Activated CD8-positive, alpha-beta memory T cell treated with anti-CD3 and anti-CD28 coated beads, Interleukin-2, amount 50 U/mL, for 1 hour (primary cell): ENCODE measurements at regions not wholly inside any gene's neighbourhood (a gene's known extent, or its start where the extent isn't known, plus 50 kb on each side); places are given as distances from the start of the nearest gene placed in this dataset.

ENCODE experiments used
- DNase-seq: peaks from one replicate; pipeline ENCODE4 v3.0.0-alpha.2; 2020; ENCODE audit errors: extremely low read depth

DNA sequence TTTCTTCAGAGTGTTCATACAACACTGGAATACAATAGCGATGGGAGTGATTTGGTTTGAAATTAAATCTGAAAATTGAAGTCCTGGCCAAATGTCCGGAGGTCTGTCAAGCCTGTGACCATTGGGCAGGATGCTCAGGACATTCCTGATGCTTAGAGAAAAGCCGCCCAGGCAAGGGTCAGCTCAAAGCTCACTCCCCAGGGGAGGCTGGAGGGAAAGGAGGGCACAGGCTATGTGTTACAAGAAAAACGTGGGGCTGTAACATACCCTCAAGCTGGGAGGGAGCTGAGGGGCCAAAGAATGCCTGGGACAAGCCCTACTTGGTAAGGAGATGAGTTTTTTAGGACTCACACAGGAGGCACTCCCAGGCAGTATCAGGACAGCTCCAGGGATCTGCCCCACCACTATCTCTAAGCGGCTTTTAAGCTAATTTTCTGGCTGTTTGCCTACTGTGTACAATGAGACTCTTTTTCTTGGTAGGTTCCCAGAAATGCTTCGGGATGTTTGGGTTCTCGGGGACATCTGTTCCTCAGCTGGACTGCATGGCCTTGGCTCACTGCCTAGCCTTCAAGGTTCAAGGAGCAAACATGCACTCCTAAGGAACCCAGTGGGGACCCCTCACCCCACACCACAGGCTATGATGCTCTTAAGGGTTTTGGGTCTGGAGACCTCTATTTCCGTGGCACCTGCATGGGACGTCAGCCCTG, 500.1 kb downstream of the BRD1 start:
- no peak for DNase-seq

DNA sequence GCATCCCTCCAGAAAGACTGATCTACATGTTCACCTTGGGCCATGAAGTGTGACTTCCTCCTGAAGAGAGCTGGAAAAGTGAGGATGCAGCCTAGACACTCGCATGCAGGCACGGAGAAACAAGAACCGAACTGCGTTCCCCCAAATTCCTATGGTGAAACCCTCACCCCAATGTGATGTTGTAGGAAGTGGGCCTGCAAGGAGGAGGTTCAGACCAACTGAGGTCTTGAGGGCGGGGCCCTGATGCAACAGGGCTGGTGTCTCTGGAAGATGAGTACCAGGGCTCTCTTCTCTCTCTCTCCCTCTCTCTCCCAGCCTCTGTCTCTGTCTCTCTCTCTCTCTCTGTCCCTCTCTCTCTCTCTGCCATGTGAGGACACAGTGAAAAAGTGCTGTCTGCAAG, 501.1 kb downstream of the BRD1 start:
- no peak for DNase-seq

DNA sequence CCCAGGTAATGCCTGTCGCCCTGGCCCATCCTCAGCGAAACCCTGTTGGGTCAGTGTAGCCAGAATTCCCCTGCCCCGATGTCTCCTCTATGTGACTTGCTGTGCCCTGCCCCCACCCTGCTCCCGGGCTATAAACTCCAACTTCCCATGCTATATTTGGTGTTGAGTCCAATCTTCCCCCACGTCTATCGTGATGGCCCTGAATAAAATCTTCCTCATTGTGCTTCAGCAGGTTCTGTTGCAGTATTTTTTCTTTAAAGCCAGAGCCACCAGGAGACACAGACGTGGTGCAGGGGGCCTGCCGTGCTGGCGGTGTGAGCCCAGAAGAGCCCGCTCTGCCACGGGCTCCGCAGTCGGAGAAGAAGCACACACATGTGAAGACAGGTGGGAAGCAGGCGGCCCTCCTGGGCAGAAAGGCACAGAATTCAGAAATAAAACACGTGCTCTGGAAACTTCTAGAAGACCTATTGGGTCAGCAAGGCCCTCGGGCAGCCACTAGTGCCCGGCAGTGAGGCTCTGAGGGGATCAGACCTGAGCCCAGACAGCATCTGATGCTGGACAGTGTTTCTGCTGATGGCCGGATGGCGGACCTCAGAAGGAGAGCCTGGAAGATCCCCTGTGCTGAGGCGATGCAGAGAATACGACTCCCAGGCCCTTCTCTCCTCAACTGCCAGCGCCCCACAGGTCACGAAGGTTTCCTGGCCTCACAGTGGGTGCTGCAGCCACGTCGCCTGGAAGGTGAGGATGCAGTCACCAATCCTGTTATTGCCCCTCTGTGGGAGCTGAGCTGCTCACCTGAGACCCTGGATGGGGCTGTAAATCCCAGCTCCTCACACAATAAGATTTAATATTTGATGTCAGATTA, 501.9 kb downstream of the BRD1 start:
- no peak for DNase-seq

DNA sequence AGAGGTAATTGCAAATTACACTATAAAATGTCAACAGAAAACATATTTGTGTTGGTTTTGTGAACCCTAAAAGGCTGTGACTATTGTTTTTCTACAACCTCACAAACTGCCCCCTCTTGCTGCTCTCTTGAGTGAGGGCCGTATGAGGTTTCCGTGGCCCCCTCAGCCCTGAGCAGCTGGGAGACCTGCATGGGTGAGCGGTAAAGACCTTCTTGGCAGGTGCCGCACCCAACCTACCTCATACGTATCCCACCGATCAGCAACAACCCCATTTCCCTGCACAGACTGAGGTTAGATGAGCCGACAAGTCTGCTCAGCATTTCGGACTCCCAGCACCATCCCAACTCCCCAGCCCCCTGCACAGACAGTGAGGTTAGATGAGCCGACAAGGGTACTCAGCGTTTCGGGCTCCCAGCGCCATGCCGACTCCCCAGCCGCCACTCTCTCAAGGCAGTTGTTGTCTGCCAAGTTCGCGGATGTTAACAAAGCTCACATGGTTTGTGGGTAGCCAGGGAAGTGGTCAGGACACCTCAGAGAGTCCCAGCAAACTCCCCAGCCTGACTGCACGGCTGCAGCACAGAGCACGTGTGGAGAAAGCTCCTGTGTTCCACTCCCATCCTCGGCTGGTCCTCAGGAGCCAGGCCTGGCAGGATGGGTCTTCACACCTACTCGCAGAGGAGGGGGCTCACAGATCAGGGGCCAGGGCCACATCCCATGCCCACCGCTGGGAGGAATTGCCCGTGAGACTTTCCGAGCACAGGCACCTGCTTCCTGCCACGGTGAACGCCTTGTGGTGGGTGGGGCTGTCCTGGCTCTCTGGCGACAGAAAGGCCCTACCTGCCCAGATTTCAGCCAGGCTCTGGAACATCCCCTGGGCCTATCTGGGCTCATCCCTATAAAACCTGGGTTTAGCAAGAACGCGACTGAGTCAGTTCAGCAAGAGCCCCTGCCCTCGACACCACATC, 502.9 kb downstream of the BRD1 start:
- DNase-seq: no peak

- no peak for DNase-seq
Observed at GRCh38 chr22:49323751-49324415, 503.8 kb downstream of the BRD1 start.

- no peak for DNase-seq
Observed at GRCh38 chr22:49322861-49323622, 504.6 kb downstream of the BRD1 start.

DNA sequence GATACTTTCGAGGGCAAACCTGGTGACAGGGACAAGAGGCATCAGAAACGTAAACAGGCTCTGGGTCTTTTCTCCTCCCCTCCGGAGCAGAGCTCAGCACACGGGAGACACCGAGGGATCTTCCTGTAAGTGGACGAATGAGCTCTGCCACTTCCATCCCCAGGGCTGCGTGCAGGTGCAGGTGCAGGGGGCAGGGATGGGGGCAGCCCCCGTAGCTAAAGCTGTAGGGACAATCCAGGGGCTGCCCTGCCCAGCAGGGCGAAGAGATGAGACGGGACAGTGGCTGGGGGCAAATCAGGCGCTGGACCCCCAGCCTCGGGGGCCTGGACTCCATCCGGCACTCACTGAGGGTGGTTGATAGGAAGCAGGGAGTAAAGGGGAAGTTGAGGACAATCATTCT, 505.4 kb downstream of the BRD1 start:
- no peak for DNase-seq

DNA sequence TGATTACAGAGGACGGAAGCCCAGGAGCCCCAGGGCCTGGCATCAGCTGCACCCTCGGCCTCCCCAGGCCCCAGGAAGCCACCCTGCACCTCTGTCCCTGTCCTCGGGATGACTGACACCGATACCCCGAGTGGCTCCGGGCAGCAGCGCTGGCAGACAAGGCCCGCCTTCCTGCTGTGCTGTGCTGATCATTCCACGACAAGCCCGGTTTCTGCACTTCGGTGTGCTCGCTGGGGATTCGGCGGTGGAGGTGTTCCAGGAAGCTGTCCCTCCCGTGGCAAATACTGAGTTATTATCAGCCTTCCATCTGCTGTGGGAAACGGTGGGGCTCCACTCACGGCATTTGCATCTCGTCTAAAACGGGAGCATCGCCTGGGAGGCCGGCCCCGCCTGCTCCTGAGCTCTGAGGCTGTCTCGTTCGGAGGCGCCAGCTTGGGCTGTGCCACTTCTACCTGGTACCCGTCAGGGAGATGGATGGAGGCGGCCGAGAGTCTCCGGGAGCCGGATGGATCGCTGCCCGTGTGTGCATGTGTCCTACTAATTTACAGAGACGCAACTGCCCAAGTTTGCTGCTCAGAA, 506.1 kb downstream of the BRD1 start:
- DNase-seq: no peak

DNA sequence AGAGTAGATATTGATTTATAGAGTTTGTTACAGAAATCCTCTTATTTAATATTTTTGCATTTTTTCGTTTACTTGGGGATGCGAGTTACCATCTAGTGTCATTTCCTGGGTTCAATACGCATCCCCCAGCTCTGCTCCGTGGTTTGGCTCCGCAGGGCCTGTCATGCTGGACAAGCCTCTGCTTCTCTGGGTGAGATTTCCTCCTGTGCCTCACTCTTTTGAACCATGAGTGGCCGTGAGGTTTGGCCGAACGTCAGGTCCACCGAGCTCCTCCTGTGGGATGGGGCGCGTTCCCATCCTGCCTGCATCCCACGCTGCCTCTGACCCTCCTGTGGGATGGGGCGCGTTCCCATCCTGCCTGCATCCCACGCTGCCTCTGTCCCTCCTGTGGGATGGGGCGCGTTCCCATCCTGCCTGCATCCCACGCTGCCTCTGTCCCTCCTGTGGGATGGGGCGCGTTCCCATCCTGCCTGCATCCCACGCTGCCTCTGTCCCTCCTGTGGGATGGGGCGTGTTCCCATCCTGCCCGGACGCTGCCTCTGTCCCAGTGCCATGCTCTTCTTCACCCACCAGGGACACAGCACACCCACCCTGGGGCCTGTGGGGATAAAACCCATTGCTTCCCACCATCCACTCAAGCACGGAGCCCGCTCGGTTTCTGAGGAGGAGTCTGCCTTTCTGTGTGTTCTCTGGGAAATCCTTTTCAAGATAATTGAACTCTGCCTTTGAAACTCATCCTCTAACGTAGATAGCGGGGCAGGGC, 506.8 kb downstream of the BRD1 start:
- DNase-seq: no peak

DNA sequence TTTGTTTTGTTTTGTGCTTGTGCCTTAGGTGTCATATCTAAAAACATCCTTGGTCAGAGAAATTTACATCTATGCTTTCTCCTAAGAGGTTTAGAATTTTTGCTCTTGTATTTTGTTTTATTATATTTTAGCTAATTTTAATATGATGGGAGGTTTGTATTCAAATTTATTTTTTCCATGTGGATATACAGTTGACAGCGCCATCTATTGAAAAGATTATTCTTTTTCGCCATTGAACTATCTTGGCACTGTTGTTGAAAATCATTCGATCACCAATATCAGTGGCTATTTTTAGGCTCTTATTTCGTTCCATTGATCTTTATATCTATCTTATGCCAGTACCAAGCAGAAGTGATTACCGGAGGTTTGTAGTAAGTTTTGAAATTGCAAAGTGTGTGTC, 510.3 kb downstream of the BRD1 start:
- no peak for DNase-seq

DNA sequence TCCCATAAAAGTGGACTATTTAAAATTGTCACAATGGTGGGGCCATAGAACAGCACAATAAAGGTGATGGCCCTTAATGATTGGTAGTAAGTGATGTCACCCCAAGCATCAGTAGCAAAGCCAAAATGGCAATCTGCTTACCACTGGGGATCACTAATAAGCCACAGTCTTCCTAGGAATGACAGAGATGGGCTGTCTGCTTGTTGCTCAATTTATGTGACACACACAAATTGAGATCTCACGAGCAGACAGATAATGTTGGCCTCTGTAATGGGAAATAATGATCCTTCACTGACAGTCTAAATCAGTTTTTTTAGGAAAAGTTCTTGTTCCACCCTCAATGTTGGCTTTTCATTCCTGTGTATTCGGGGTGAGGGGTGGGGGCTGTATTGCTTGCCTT, 515.1 kb downstream of the BRD1 start:
- no peak for DNase-seq

GRCh38 chr22:49310354-49310753, 517.3 kb downstream of the BRD1 start:
- no peak for DNase-seq

GRCh38 chr22:49308300-49308699, 519.4 kb downstream of the BRD1 start:
- DNase-seq: no peak

GRCh38 chr22:49307870-49308269, 519.8 kb downstream of the BRD1 start:
- no peak for DNase-seq

DNA sequence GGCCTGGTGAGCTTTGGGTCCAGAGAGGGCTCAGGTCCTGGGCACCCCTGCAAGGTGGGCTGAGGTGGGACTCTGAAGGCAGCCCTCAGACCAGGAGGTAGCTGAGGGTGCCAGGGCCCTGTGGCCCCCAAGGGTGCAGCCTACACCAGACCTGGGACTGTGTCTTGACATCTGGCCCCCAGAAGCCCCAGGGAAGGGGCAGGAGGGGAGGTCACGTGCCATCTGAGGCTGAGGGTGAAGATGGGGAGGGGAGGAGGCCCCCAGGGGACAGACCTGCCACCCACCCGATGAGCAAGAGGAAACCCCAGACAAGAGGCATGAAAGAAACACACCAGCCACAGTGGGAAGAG, 520.2 kb downstream of the BRD1 start:
- DNase-seq: no peak

DNA sequence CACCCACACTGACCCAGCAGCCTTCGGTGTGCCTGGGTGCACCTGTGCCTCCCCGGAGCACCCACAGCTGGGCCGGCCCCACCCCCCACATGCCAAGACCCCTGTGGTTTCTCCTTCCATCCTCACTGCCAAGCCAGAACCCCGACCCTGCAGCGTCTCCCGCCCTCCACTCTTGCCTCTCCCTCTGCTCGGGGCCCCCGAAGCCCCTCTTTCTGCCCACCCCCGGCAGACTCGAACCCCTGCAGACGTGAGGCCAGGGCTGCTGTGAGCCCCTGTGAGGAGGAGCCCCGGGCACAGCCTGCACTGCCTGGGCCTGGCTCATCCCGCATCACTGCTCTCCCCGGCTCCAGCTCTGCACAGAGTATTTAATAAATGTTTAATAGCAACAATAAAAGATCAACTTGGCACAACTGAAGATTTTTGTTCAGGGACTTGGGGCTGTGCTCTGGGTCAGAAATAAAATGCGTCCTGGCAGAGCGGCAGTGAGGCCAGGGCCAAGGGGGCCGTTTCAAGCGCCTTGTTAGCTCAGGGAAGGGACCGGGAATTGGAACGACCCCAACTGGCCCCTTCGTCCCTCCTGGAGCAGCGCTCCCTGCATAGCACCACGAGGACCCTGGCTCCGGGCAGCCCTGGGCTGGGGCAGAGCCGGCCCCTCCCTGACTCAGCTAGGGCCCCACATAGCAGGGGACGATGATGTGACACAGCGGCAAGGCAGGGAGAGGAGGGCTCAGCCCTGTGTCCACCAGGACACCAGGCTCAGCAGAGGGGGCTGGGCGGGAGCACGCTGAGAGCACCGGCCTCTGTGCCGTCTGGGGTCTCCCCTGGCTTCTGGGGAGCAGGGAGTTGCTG, 520.8 kb downstream of the BRD1 start:
- no peak for DNase-seq

GRCh38 chr22:49305966-49306631, 521.6 kb downstream of the BRD1 start:
- DNase-seq: no peak

- no peak for DNase-seq
Observed at GRCh38 chr22:49305214-49305965, 522.3 kb downstream of the BRD1 start.
